KMS-11 (cell line): ENCODE measurements at regions not wholly inside any gene's neighbourhood (a gene's known extent, or its start where the extent isn't known, plus 50 kb on each side); places are given as distances from the start of the nearest gene placed in this dataset.
"Not testable (repeated sequence)": the region's sequence is repeated elsewhere in the genome, so short reads cannot be mapped to it uniquely, and the experiment has no call there.

Experiments used
- H2AFZ ChIP-seq: fragments of 200-600 bp; sonication (generic); 2 replicates; pipeline ENCODE4 v1.6.1; 2016; ENCODE audit warnings: antibody characterized with exemption, mixed run types, low read depth
- H3K27ac ChIP-seq: fragments of 200-600 bp; sonication (generic); 2 replicates; pipeline ENCODE4 v1.6.1; 2016; ENCODE audit warnings: mild to moderate bottlenecking, mixed run types
- H3K27me3 ChIP-seq: fragments of 200-600 bp; sonication (generic); 2 replicates; pipeline ENCODE4 v1.6.1; 2017; ENCODE audit warnings: mild to moderate bottlenecking, low read depth, mixed run types, moderate library complexity; ENCODE audit not compliant: insufficient read depth
- H3K36me3 ChIP-seq: fragments of 200-600 bp; sonication (generic); 2 replicates; pipeline ENCODE4 v1.6.1; 2017; ENCODE audit warnings: mild to moderate bottlenecking, mixed run types; ENCODE audit not compliant: insufficient read depth
- H3K4me1 ChIP-seq: fragments of 200-600 bp; sonication (generic); 2 replicates; pipeline ENCODE4 v1.6.1; 2016; ENCODE audit warnings: mild to moderate bottlenecking, low read depth, mixed run types; ENCODE audit not compliant: poor library complexity, severe bottlenecking
- H3K4me2 ChIP-seq: fragments of 200-600 bp; sonication (generic); 2 replicates; pipeline ENCODE4 v1.7.0; 2016; ENCODE audit warnings: mild to moderate bottlenecking, mixed run types
- H3K4me3 ChIP-seq: fragments of 200-600 bp; sonication (generic); IDR thresholded peaks from 2 replicates; pipeline ENCODE4 v1.6.1; 2017; ENCODE audit warnings: low read depth, low read length, mixed read lengths; ENCODE audit not compliant: insufficient read depth
- H3K79me2 ChIP-seq: fragments of 200-600 bp; sonication (generic); 2 replicates; pipeline ENCODE4 v1.6.1; 2016; ENCODE audit warnings: low read depth, mixed run types; ENCODE audit not compliant: insufficient read depth
- H3K9ac ChIP-seq: fragments of 200-600 bp; sonication (generic); 2 replicates; pipeline ENCODE4 v1.6.1; 2016; ENCODE audit warnings: mild to moderate bottlenecking, mixed run types
- H4K20me1 ChIP-seq: fragments of 200-600 bp; sonication (generic); 2 replicates; pipeline ENCODE4 v1.6.1; 2016; ENCODE audit warnings: mild to moderate bottlenecking, mixed run types; ENCODE audit not compliant: insufficient read depth
- CTCF ChIP-seq: fragments of 200-600 bp; sonication (generic); conservative IDR thresholded peaks from 2 replicates; pipeline ENCODE4 v1.6.1; 2017; ENCODE audit warnings: low read depth, mild to moderate bottlenecking, antibody characterized with exemption, low read length, moderate library complexity, mixed read lengths

GRCh38 chr6:8299034-8299433, 136.3 kb downstream of the SLC35B3 start:
- no peaks in the 10 kb centered on the region for H4K20me1 ChIP-seq
- H3K79me2 ChIP-seq = no peaks in the 10 kb centered on the region
- H3K27ac ChIP-seq = no peak overlapping the region
- no peaks in the 10 kb centered on the region for H3K36me3 ChIP-seq
- H2AFZ ChIP-seq = no peak overlapping the region
- H3K4me2 ChIP-seq = no peak overlapping the region
- no peak overlapping the region for H3K4me3 ChIP-seq
- no peaks in the 10 kb centered on the region for H3K4me1 ChIP-seq
- no peaks in the 10 kb centered on the region for H3K27me3 ChIP-seq
- TF ChIP-seq CTCF = no peak
- no peak overlapping the region for H3K9ac ChIP-seq

GRCh38 chr6:8282946-8283345, 152.4 kb downstream of the SLC35B3 start:
- H3K9ac ChIP-seq, H3K79me2 ChIP-seq, H3K36me3 ChIP-seq, H3K27ac ChIP-seq, H4K20me1 ChIP-seq, H2AFZ ChIP-seq, H3K4me2 ChIP-seq, H3K4me3 ChIP-seq, H3K27me3 ChIP-seq, H3K4me1 ChIP-seq: not testable (repeated sequence)

- H2AFZ ChIP-seq = no peak overlapping the region
- no peak overlapping the region for H3K9ac ChIP-seq
- H3K4me1 ChIP-seq = no peaks in the 10 kb centered on the region
- no peak overlapping the region for H3K4me3 ChIP-seq
- H4K20me1 ChIP-seq = no peaks in the 10 kb centered on the region
- no peaks in the 10 kb centered on the region for H3K27me3 ChIP-seq
- no peaks in the 10 kb centered on the region for H3K79me2 ChIP-seq
- no peak for TF ChIP-seq CTCF
- H3K4me2 ChIP-seq = no peak overlapping the region
- H3K36me3 ChIP-seq = no peaks in the 10 kb centered on the region
- H3K27ac ChIP-seq = no peak overlapping the region
These were observed 153.0 kb downstream of the SLC35B3 start for GRCh38 chr6:8282380-8282779.

GRCh38 chr6:8279041-8279805, 156.1 kb downstream of the SLC35B3 start:
- H4K20me1 ChIP-seq = no peaks in the 10 kb centered on the region
- H3K4me2 ChIP-seq = no peak overlapping the region
- no peak for TF ChIP-seq CTCF
- H3K4me3 ChIP-seq = no peak overlapping the region
- no peak overlapping the region for H2AFZ ChIP-seq
- no peaks in the 10 kb centered on the region for H3K27me3 ChIP-seq
- H3K27ac ChIP-seq = no peak overlapping the region
- H3K9ac ChIP-seq = no peak overlapping the region
- no peaks in the 10 kb centered on the region for H3K36me3 ChIP-seq
- no peaks in the 10 kb centered on the region for H3K79me2 ChIP-seq
- no peaks in the 10 kb centered on the region for H3K4me1 ChIP-seq

- Histone ChIP-seq H3K27ac (no peak overlapping the region), H3K4me2 (no peak overlapping the region), H4K20me1 (no peaks in the 10 kb centered on the region), H3K27me3 (no peaks in the 10 kb centered on the region), H2AFZ (no peak overlapping the region), H3K4me3 (no peak overlapping the region), H3K9ac (no peak overlapping the region), H3K36me3 (no peaks in the 10 kb centered on the region), H3K79me2 (no peaks in the 10 kb centered on the region), H3K4me1 (no peaks in the 10 kb centered on the region)
- no peak for TF ChIP-seq CTCF
These were observed 156.8 kb downstream of the SLC35B3 start for GRCh38 chr6:8278562-8278961.
